DND-41 (cell line): ENCODE measurements at regions not wholly inside any gene's neighbourhood (a gene's known extent, or its start where the extent isn't known, plus 50 kb on each side); places are given as distances from the start of the nearest gene placed in this dataset.

Experiments used
- EZH2 ChIP-seq: IDR thresholded peaks from 3 replicates; pipeline ENCODE4 v1.6.1; 2012; ENCODE audit warnings: borderline replicate concordance, low read depth, mild to moderate bottlenecking, moderate library complexity, low read length, inconsistent platforms; ENCODE audit not compliant: severe bottlenecking
- TF ChIP-seq, protein P1 (sequence below): IDR thresholded peaks from 2 replicates; pipeline ENCODE4 v1.5.1; 2012; ENCODE audit warnings: borderline replicate concordance, low read length, moderate library complexity, mild to moderate bottlenecking; ENCODE audit not compliant: poor library complexity, severe bottlenecking; ENCODE audit errors: extremely low read depth

DNA sequence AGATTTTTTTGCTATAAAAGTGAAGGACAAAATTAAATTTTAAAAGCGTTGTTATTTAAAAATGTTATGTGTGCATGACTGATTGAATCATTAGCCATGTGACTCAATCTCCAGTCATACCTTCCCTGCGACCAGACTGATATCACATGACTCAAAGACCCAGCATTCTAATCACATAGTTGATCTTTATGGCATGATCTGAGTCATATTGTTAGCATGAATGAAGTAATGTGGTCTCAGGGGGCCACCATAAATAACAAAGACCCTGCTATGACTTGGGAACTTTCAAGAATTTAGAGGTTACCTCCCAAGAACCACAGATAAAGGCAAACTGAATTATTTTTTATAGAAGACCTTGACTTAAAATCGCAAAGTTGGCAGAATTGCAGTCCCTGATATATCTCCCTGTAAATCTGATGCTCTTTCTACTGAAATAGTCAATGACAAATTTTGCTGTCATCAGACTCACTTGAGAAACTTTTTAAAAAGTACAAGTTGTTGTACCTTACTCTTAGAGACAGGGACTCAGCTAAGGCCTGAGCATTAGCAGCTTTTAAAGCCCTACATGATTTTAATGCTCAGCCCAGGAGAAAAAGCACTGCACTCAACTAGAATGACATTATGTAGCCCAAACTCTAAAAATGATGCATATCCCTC lies 717.3 kb downstream of the XPNPEP1 start:
- TF ChIP-seq, protein P1, sequence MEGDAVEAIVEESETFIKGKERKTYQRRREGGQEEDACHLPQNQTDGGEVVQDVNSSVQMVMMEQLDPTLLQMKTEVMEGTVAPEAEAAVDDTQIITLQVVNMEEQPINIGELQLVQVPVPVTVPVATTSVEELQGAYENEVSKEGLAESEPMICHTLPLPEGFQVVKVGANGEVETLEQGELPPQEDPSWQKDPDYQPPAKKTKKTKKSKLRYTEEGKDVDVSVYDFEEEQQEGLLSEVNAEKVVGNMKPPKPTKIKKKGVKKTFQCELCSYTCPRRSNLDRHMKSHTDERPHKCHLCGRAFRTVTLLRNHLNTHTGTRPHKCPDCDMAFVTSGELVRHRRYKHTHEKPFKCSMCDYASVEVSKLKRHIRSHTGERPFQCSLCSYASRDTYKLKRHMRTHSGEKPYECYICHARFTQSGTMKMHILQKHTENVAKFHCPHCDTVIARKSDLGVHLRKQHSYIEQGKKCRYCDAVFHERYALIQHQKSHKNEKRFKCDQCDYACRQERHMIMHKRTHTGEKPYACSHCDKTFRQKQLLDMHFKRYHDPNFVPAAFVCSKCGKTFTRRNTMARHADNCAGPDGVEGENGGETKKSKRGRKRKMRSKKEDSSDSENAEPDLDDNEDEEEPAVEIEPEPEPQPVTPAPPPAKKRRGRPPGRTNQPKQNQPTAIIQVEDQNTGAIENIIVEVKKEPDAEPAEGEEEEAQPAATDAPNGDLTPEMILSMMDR: no peak
- TF ChIP-seq EZH2: no peak
